CD8-positive, alpha-beta memory T cell (primary cell): ENCODE measurements at regions not wholly inside any gene's neighbourhood (a gene's known extent, or its start where the extent isn't known, plus 50 kb on each side); places are given as distances from the start of the nearest gene placed in this dataset.
"Not testable (repeated sequence)": the region's sequence is repeated elsewhere in the genome, so short reads cannot be mapped to it uniquely, and the experiment has no call there.

Experiments
- CTCF ChIA-PET: fragments of 350-600 bp; sonication (Branson Sonifier 250); formaldehyde crosslinking; loops from one replicate; lab custom pipeline; 2021; ENCODE audit warnings: antibody characterized with exemption; lab: Charles Lee
- POLR2A ChIA-PET: fragments of 350-600 bp; sonication (Branson Sonifier 250); formaldehyde crosslinking; loops from one replicate; lab custom pipeline; 2021; ENCODE audit warnings: antibody characterized with exemption; lab: Charles Lee
- DNase-seq, 5 donors: peaks; one replicate each; pipeline versions ENCODE4 v3.0.0 to v3.0.0-alpha.2; 2020 to 2022; ENCODE audit warnings: mixed read lengths in 1 of 5
- H3K27ac ChIP-seq: one replicate; pipeline ENCODE4 v1.7.0; 2013; ENCODE audit warnings: low read depth, mild to moderate bottlenecking, low read length, moderate library complexity
- H3K27me3 ChIP-seq: 2 replicates; pipeline ENCODE4 v1.7.0; 2013; ENCODE audit warnings: low read length, mild to moderate bottlenecking; ENCODE audit not compliant: insufficient read depth, poor library complexity, severe bottlenecking
- H3K36me3 ChIP-seq: 2 replicates; pipeline ENCODE4 v1.7.0; 2013; ENCODE audit warnings: mild to moderate bottlenecking, low read length, moderate library complexity; ENCODE audit not compliant: insufficient read depth
- H3K4me1 ChIP-seq: 2 replicates; pipeline ENCODE4 v1.7.0; 2013; ENCODE audit warnings: mild to moderate bottlenecking, low read length, moderate library complexity; ENCODE audit not compliant: insufficient read depth
- H3K4me3 ChIP-seq: 2 replicates; pipeline ENCODE4 v1.7.0; 2013; ENCODE audit warnings: mild to moderate bottlenecking, low read length
- H3K9me3 ChIP-seq: 2 replicates; pipeline ENCODE4 v1.7.0; 2013; ENCODE audit warnings: mild to moderate bottlenecking, low read length
- H3K27ac Mint-ChIP-seq, 8 donors: one replicate each; pipeline ENCODE4 v1.8.0; 2020 to 2021; ENCODE audit warnings: mixed read lengths in 8 of 8, mild to moderate bottlenecking in 6 of 8, inconsistent platforms in 3 of 8, moderate library complexity in 3 of 8
- H3K27me3 Mint-ChIP-seq, 2 donors: one replicate each; pipeline ENCODE4 v1.8.0; 2020 to 2021; ENCODE audit warnings: mixed read lengths in 2 of 2, mild to moderate bottlenecking in 1 of 2, moderate library complexity in 1 of 2
- H3K36me3 Mint-ChIP-seq, 3 donors: one replicate each; pipeline ENCODE4 v1.8.0; 2020 to 2021; ENCODE audit warnings: mixed read lengths in 3 of 3, inconsistent platforms in 1 of 3, mild to moderate bottlenecking in 1 of 3
- H3K4me1 Mint-ChIP-seq, 3 donors: one replicate each; pipeline ENCODE4 v1.8.0; 2020 to 2021; ENCODE audit warnings: mixed read lengths in 3 of 3, inconsistent platforms in 1 of 3, mild to moderate bottlenecking in 1 of 3
- H3K4me3 Mint-ChIP-seq, 7 donors: one replicate each; pipeline ENCODE4 v1.8.0; 2020 to 2021; ENCODE audit warnings: mixed read lengths in 7 of 7, mild to moderate bottlenecking in 6 of 7, moderate library complexity in 4 of 7, inconsistent platforms in 2 of 7
- H3K9me3 Mint-ChIP-seq, 5 donors: one replicate each; pipeline ENCODE4 v1.8.0; 2020 to 2022; ENCODE audit warnings: mixed read lengths in 5 of 5, mild to moderate bottlenecking in 3 of 5, moderate library complexity in 2 of 5, inconsistent platforms in 1 of 5

DNA sequence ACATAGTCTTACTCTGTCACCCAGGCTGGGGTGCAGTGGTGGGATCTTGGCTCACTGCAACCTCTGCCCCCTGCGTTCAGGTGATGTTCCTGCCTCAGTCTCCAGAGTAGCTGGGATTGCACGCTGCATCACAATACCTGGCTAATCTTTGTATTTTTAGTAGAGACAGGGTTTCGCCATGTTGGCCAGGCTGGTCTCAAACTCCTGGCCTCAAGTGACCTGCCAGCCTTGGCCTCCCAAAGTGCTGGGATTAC, 79.0 kb downstream of the LHX9 start:
- H3K4me1 ChIP-seq, H3K9me3 ChIP-seq, H3K27me3 ChIP-seq, H3K4me3 ChIP-seq, H3K4me3 Mint-ChIP-seq, H3K9me3 Mint-ChIP-seq, POLR2A ChIA-PET, H3K27ac Mint-ChIP-seq, H3K27ac ChIP-seq, H3K36me3 Mint-ChIP-seq, DNase-seq, H3K36me3 ChIP-seq, H3K4me1 Mint-ChIP-seq, CTCF ChIA-PET: not testable (repeated sequence)
- peaks cover 15 to 26% of the 10 kb centered on the region in 2 donors for H3K27me3 Mint-ChIP-seq

- H3K36me3 ChIP-seq, result no peaks in the 10 kb centered on the region
- H3K9me3 ChIP-seq, result no peaks in the 10 kb centered on the region
- H3K4me1 Mint-ChIP-seq, result no peaks in the 10 kb centered on the region
- CTCF ChIA-PET, result no interaction called here
- H3K4me3 ChIP-seq, result no peak overlapping the region
- no peaks in the 10 kb centered on the region for H3K4me1 ChIP-seq
- peaks cover 13 to 32% of the 10 kb centered on the region in 2 donors for H3K27me3 Mint-ChIP-seq
- no peaks in the 10 kb centered on the region for H3K36me3 Mint-ChIP-seq
- H3K27ac Mint-ChIP-seq, result no peak overlapping the region
- DNase-seq, result no peak
- H3K9me3 Mint-ChIP-seq, result no peaks in the 10 kb centered on the region
- no peaks in the 10 kb centered on the region for H3K27me3 ChIP-seq
- no peak overlapping the region for H3K4me3 Mint-ChIP-seq
- POLR2A ChIA-PET, result no interaction called here
- no peak overlapping the region for H3K27ac ChIP-seq
These were observed 80.9 kb downstream of the LHX9 start for GRCh38 chr1:197998110-197998509.

DNA sequence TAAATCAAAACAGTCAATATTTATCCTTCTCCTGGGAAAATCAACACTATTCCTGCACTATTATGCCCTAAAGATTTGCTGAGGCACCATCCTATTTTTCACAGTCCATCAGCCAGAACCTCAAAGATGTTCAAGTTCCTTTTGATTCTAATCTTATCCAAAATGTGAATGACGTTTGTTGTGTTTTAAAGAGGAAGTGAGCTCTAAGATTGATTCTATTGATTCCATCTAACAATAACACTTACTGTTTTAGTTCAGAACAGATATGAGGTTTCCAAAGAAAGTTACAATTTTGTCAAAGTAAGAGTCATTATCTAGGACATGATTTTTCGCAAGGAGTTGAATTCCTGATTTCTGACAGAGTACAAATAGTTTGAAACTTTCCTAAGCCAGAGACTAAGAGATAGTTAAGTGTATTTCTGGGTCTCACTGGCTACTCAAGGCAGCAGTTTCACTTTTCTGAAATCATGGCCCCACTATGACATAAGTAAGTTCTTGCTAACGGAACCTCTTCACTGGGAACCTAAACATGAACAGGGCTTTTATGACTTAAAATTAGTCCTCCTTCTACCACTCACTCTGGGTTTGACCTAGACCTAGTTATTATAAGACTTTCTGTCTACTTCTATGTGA, 84.7 kb downstream of the LHX9 start:
- no peaks in the 10 kb centered on the region for H3K9me3 ChIP-seq
- H3K27ac ChIP-seq, result no peak overlapping the region
- H3K4me3 ChIP-seq, result no peak overlapping the region
- no peaks in the 10 kb centered on the region for H3K27me3 ChIP-seq
- Mint-ChIP-seq H3K27ac (no peak overlapping the region), H3K27me3 (peaks cover 7 to 25% of the 10 kb centered on the region in 2 donors), H3K36me3 (no peaks in the 10 kb centered on the region), H3K9me3 (no peaks in the 10 kb centered on the region), H3K4me3 (no peak overlapping the region), H3K4me1 (no peaks in the 10 kb centered on the region)
- H3K36me3 ChIP-seq, result no peaks in the 10 kb centered on the region
- H3K4me1 ChIP-seq, result no peaks in the 10 kb centered on the region
- no peak for DNase-seq
- ChIA-PET POLR2A (no interaction called here), CTCF (no interaction called here)

DNA sequence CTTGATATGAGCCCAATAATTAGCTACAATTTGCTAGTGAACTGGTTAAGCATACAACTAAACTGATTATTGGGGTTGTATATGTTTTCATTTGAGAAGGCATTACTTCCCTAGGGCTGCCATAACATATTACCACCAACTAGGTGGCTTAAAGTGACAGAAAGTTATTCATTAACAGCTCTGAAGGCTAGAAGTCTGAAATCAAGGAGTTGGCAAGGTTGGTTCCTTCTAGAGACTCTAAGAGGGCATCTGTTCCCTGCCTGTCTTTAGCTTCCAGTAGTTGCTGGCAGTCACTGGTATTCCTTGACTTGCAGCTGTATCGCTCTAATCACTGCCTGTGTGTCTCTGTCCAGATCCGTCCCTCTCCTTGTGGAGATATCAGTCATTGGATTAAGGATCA, 86.3 kb downstream of the LHX9 start:
- H3K4me3 ChIP-seq, result no peak overlapping the region
- H3K9me3 ChIP-seq, result no peaks in the 10 kb centered on the region
- ChIA-PET POLR2A (no interaction called here), CTCF (no interaction called here)
- H3K27me3 Mint-ChIP-seq, result peaks cover 4 to 21% of the 10 kb centered on the region in 2 donors
- H3K36me3 Mint-ChIP-seq, result peaks cover 0 to 1% (median 0%) of the 10 kb centered on the region in 3 donors
- H3K9me3 Mint-ChIP-seq, result peaks cover 0 to 1% (median 0%) of the 10 kb centered on the region in 5 donors
- no peaks in the 10 kb centered on the region for H3K4me1 ChIP-seq
- H3K27ac Mint-ChIP-seq, result no peak overlapping the region
- H3K27ac ChIP-seq, result no peak overlapping the region
- H3K4me1 Mint-ChIP-seq, result no peaks in the 10 kb centered on the region
- no peaks in the 10 kb centered on the region for H3K36me3 ChIP-seq
- DNase-seq, result no peak
- H3K27me3 ChIP-seq, result no peaks in the 10 kb centered on the region
- no peak overlapping the region for H3K4me3 Mint-ChIP-seq

- Mint-ChIP-seq H3K27ac (no peak overlapping the region), H3K9me3 (peaks cover 7 to 16% (median 14%) of the 10 kb centered on the region in 5 donors), H3K4me1 (no peaks in the 10 kb centered on the region), H3K36me3 (peaks cover 0 to 16% (median 1%) of the 10 kb centered on the region in 3 donors), H3K4me3 (no peak overlapping the region), H3K27me3 (peaks cover 2 to 6% of the 10 kb centered on the region in 2 donors)
- no peak overlapping the region for H3K4me3 ChIP-seq
- ChIA-PET POLR2A (no interaction called here), CTCF (no interaction called here)
- peaks cover 5% of the 10 kb centered on the region for H3K9me3 ChIP-seq
- no peak for DNase-seq
- no peaks in the 10 kb centered on the region for H3K27me3 ChIP-seq
- H3K36me3 ChIP-seq, result no peaks in the 10 kb centered on the region
- no peaks in the 10 kb centered on the region for H3K4me1 ChIP-seq
- no peak overlapping the region for H3K27ac ChIP-seq
These were observed 89.8 kb downstream of the LHX9 start for GRCh38 chr1:198007011-198007410.

DNA sequence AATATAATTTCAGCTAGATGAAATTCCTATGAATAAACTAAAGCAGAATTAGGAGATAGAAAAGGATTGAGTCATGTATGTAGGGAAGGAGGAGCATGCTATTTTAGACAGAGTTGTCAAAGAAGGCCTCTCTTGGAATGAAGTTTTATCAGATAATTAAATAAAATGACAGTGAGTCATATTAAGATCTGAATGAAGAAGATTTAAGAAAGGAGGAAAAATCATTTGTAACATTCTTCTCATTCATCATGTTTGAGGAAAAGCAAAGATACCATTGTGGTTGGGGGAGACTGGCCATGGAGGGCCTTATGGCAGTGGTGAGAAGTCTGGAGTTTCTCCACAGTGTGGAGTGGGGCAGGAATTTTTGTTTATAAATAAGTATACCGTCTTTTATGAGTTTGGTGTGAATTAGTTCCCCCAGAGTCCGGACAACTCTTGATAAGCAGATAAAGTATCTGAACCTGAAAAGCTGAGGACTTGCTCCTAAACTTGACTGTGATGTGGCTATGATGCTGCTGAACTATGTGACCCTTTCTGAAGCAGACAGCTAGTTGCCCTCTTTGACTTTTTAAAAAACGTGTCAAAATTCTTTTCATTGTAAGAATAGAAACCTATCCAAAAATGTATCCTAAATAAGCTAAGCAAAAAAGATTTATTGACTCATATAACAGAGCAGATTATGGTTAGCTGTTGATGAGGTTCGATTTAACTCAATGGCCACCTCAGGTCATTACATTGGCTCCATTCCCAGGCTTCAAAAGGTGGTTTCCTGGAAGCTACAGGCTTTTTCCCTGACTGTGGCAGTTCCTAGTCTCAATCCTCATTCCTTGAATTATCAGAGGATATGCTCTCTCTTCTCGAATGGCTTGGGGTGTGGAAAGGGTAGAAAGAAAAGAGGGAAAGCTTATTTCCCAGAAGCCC, 90.8 kb downstream of the LHX9 start:
- Histone ChIP-seq H3K4me1 (no peaks in the 10 kb centered on the region), H3K9me3 (peaks cover 5% of the 10 kb centered on the region), H3K27me3 (no peaks in the 10 kb centered on the region), H3K27ac (no peak overlapping the region), H3K4me3 (no peak overlapping the region), H3K36me3 (no peaks in the 10 kb centered on the region)
- POLR2A ChIA-PET, result no interaction called here
- H3K36me3 Mint-ChIP-seq, result peaks cover 0 to 16% (median 1%) of the 10 kb centered on the region in 3 donors
- CTCF ChIA-PET, result no interaction called here
- DNase-seq, result no peak
- peaks cover 2 to 6% of the 10 kb centered on the region in 2 donors for H3K27me3 Mint-ChIP-seq
- no peaks in the 10 kb centered on the region for H3K4me1 Mint-ChIP-seq
- no peak overlapping the region for H3K27ac Mint-ChIP-seq
- H3K4me3 Mint-ChIP-seq, result no peak overlapping the region
- peaks cover 7 to 16% (median 14%) of the 10 kb centered on the region in 5 donors for H3K9me3 Mint-ChIP-seq

DNA sequence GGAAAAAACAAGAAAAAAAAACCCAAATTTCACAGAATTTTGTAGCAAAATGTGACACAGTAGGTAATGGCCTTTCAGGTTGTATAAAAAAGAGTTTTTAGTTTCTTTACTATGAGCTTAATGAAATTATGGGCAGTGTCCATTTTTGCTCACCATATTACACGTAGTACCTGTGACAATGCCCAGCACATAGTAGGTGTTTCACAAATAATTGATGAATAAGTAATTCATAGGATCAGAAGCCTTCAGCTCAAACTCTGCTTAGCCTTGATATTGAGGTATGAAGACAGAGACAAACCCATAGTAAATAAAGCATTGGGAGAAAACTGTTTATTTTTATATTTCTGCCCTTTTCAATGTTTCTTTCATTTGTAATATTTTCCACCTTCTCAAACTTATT, 97.2 kb downstream of the LHX9 start:
- H3K27ac ChIP-seq, result no peak overlapping the region
- ChIA-PET POLR2A (no interaction called here), CTCF (no interaction called here)
- peaks cover 0 to 13% (median 8%) of the 10 kb centered on the region in 5 donors for H3K9me3 Mint-ChIP-seq
- H3K4me3 Mint-ChIP-seq, result no peak overlapping the region
- peaks cover 4 to 6% of the 10 kb centered on the region in 2 donors for H3K27me3 Mint-ChIP-seq
- H3K9me3 ChIP-seq, result peaks cover 5% of the 10 kb centered on the region
- H3K27me3 ChIP-seq, result no peaks in the 10 kb centered on the region
- H3K4me3 ChIP-seq, result no peak overlapping the region
- no peaks in the 10 kb centered on the region for H3K4me1 Mint-ChIP-seq
- no peaks in the 10 kb centered on the region for H3K36me3 ChIP-seq
- H3K4me1 ChIP-seq, result no peaks in the 10 kb centered on the region
- peaks cover 0 to 7% (median 2%) of the 10 kb centered on the region in 3 donors for H3K36me3 Mint-ChIP-seq
- no peak for DNase-seq
- no peak overlapping the region for H3K27ac Mint-ChIP-seq

DNA sequence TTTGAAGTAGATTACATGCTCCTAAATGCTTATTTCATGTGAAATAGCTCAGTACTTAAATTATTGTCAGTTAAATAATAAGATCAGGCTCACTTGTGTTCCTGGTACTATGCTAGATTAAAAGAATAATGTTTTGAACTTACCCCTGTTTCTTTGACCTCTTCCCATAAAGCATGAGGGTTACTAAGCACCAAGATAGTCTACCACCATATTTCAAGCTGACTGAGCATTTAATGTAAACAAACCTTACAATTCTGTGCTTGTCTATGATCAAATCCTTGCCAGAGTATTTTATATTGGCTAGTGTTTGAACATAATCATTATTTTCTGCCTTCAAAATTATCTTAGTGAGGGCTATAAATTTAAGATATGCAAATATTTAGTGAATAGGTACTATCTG, 98.1 kb downstream of the LHX9 start:
- Mint-ChIP-seq H3K4me1 (no peaks in the 10 kb centered on the region), H3K4me3 (no peak overlapping the region), H3K36me3 (peaks cover 0 to 5% (median 2%) of the 10 kb centered on the region in 3 donors), H3K9me3 (peaks cover 0 to 7% (median 5%) of the 10 kb centered on the region in 5 donors), H3K27me3 (peaks cover 6 to 8% of the 10 kb centered on the region in 2 donors), H3K27ac (no peak overlapping the region)
- Histone ChIP-seq H3K4me1 (no peaks in the 10 kb centered on the region), H3K36me3 (no peaks in the 10 kb centered on the region), H3K9me3 (no peaks in the 10 kb centered on the region), H3K27me3 (no peaks in the 10 kb centered on the region), H3K4me3 (no peak overlapping the region), H3K27ac (no peak overlapping the region)
- DNase-seq, result no peak
- ChIA-PET CTCF (no interaction called here), POLR2A (no interaction called here)
